Right renal cortex interstitium (tissue), 3 donors: ENCODE measurements at regions not wholly inside any gene's neighbourhood (a gene's known extent, or its start where the extent isn't known, plus 50 kb on each side); places are given as distances from the start of the nearest gene placed in this dataset.
"Not testable (repeated sequence)": the region's sequence is repeated elsewhere in the genome, so short reads cannot be mapped to it uniquely, and the experiment has no call there.

Experiments
- DNase-seq, 3 donors: peaks; one replicate each; pipeline ENCODE4 v3.0.0-alpha.2; 2013; ENCODE audit warnings: low read depth in 3 of 3, low spot score in 2 of 3

DNA sequence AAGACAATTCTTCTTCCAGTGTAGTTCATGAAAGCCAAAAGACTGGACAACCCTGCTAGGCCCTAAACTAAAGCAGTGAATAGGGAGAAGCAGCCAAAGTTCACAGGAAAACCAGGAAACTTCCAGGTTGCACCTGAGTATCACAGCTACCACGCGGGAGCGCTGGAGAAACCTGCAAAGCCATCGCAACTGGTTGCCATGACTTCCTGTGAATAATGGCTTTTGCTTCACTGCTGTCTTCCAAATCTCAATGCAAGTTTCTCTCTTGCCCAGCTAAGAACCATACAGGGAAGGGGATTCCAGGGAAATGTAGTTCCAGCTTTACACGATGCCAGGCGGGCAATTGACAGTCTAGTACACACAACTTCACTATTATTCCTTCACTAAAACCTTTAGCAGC lies 114.1 kb downstream of the GXYLT1 start:
- no peak for DNase-seq

DNA sequence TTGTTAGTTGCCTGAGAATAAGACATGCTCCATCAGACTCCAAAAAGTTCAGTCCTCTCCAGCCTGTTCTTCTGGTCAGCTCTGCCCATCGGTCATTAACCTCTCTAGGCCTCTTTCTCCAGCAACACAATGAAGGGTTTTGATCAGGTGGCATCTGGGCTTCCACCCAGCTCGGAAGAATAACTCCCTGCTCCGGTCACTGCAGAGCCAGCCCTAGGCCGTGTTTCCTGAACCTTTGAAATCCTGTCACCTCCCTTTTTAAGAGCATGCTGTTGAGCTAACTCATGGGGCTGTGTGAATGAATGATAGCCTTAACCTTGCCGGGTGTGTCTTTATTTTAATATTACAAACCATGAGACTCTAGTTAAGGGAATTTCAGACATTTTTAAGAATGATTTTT lies 117.1 kb downstream of the GXYLT1 start:
- DNase-seq = no peak

DNA sequence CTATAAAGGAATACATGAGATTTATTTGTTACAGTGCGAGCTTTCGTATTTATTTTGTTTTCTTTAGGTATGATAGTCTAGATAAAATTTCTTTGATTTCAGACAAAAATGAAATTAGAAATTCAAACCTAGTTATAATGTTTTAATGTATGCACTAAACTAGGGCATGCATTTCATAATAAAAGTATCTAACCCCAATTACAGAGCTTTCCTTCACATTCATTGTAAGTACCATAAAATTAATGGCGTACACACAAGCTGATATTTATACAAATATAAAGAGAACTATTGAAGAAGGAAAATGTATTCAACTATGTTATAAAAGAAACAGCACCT lies 120.2 kb downstream of the GXYLT1 start:
- DNase-seq = no peak

DNA sequence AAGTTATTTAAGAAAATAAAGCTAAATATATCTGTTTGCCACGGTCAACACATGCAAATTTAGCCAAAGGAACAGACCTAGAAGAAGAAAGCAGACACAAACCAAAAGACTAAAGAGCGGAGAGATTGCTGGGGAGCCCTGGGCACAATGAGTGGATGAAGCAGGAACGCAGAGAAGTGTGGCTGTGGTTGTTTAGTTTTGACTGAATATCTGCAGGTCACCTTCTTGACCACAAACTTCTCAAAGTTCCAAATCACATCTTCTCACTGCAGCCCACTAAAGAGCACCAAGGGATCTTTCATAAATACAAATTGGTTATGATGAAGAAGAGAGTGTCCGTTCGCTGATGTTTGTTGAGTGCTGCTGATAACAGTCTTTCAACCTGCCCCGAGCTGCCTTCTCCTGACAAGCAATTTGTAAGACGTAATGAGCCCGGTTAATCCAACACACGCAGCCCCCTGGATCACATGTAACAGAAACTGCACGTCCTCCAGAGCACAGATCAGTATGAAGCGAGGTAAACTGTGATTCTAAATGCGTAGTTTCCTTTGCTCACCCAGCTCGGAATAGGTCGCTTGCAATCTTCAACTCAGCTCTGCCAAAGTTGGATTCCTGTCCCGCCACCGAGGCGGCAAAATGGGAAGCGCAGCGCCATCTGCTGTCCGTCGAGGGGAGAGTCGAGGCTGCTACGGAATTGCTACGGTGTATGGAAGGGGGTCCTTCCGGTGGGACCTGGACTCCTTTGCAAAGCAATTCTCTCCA lies 120.8 kb downstream of the GXYLT1 start:
- peak; percentile 50 to 69 (median 65) for DNase-seq

DNA sequence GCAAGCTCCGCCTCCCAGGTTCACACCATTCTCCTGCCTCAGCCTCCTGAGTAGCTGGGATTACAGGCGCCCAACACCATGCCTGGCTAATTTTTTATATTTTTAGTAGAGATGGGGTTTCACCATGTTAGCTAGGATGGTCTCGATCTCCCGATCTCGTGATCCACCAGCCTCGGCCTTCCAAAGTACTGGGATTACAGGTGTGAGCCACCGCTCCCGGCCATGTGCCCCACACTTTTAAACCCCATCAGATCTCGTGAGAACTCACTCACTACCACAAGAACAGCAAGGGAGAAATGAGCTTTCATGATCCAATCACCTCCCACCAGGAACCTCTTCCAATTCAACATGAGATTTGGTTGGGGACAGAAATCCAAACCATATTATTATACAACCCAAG lies 122.7 kb downstream of the GXYLT1 start:
- not testable (repeated sequence) for DNase-seq

DNA sequence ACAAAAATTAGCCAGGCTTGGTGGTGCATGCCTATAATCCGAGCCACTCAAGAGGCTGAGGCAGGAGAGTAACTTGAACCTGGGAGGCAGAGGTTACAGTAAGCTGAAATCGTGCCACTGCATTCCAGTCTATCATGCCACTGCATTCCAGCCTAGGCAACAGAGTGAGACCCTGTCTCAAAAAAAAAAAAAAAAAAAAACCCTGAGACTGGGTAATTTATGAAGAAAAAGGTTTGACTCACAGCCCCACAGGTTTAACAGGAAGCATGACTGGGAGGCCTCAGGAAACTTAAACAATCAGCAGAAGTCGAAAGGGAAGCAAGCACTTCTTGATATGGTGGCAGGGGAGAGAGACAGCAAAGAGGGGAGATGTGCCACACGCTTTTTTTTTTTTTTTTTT lies 123.2 kb downstream of the GXYLT1 start:
- DNase-seq = no peak

DNA sequence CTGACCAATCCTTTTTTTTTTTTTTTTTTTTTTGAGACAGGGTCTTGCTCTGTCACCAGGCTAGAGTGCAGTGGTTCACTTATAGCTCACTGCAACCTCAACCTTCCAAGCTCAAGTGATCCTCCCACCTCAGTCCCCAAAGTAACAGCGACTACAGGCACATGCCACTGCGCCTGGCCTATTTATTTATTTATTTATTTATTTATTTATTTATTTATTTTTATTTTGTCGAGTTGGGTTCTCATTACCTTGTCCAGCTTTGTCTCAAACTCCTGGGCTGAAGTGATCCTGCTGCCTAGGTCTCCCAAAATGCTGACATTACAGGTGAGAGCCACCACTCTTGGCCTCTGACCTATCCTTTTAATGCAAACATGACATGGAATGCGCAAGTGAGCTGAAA lies 124.4 kb downstream of the GXYLT1 start:
- no peak for DNase-seq

DNA sequence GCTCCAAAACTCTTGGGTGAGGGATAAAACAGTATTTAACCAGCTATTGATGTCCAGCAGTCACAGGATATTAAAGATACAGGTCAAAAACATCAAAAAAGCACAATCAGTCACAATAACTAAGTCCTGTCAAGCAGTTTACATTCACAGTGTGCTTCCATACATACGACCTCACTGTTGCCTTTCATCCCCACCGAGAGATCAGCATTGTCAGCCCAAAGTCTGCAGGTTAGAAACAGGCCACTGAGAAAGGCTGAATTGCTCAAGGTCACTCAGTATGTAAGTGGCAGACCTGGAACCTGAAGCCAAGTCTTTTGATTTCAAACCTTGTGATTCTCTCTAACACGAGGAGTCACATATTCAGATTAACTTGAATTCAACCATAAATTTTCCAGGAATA lies 124.9 kb downstream of the GXYLT1 start:
- no peak for DNase-seq

DNA sequence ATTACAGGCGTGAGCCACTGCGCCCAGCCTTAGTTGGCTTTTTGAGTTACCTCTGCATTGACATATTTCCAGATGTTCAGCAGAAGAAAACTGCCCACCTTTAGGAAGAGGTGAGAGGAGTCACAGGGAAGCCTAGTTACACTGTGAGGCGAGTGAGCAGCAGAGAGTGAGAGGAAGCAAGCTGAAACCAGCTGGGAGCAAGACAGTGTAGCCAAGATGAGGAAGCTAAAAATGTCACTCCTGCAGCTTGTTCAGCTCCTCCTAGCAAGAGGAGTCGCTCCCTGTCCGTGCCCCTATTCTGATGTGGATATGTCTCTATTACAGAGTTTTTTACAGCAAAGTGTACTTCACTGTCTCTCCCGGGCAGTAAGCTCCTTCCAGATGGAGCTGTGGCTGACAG lies 127.6 kb downstream of the GXYLT1 start:
- no peak for DNase-seq

DNA sequence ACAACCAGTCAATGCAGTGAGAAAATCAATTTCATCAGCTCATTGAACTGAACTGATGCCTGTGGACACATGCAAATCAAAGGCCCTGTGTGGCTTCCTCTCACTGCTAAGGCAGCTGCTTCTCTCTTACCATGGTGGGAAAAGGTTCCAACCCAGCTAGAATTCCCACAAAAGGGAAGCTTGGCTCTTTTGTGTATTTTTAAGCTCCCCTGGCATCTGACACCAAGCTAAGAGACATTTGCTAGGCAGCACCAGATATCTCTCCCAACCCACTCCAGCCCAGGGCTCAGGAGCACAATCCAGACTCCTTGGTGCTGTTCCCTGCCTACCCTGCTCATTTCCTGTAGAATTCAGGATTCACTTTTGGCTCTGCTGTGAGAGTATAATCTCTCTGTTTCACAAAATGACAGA lies 129.6 kb downstream of the GXYLT1 start:
- DNase-seq = no peak

DNA sequence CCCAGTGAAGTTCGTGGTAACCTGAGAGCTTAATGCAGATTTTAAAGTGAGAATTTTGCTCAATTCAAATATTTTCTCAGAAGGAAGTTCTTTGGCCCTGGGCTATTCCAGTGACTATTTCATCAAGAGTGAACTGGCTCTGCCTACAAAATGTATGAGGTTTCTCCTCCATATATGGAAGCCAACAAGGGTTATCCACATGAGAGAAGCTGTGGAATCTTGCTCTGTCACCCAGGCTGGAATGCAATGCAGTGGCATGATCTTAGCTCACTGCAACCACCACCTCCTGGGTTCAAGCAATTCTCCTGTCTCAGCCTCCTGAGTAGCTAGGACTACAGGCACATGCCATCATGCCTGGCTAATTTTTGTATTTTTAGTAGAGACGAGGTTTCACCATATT lies 132.2 kb downstream of the GXYLT1 start:
- DNase-seq = not testable (repeated sequence)

DNA sequence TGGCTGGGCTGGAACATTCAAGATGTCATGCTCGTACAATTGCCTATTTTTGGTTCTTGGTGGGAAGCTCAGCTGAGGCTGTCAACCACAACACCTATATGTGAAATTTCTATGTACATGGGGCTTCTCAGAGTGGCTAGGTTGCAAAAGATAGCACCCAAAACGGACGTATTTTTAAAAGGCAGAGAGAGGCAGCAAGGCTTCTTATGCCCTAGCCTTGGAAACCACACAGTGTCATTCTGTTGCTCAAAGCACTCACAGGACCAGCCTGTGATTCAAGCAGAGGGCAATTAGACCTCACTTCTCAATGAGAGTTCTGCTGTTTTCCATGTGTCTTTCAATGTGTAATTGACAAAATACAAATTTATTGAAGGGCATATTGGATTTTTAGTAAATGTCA lies 134.0 kb downstream of the GXYLT1 start:
- DNase-seq = no peak

DNA sequence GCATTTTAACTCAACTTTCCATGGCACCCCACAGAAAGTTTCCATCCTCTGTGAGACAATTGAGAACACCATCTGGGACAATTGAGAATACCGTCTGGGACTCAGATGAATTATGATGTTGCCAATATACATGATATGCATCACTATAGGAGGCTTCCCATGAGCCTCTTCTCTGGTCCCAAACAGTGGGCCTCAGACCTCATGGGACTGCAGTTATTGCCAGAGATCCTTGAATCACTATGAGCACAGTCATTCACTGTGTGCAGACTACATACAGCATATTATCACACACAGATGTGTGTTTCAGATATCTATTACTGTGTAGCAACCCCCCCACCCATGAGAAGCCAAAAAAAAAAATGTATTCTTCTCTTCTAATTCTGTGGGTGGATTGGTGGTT lies 134.4 kb downstream of the GXYLT1 start:
- DNase-seq = no peak

DNA sequence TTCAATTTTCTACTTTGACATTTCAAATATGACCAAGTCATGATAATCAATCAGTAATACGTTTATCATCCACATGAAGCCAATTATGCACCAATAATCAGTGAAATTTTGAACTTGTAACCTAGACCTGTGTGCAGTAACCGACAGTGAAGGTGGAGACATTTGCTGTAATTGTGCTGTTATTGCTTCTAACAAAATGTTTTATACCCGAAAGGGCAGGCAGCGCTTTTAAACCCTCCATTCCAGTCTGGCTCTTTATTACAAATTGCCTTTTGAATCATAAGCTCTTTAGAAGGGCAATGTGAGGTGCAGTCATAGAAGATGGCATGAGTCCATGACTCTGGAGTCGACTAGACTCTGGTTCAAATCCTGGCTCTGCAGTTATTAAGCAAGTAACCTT lies 135.7 kb downstream of the GXYLT1 start:
- no peak for DNase-seq

DNA sequence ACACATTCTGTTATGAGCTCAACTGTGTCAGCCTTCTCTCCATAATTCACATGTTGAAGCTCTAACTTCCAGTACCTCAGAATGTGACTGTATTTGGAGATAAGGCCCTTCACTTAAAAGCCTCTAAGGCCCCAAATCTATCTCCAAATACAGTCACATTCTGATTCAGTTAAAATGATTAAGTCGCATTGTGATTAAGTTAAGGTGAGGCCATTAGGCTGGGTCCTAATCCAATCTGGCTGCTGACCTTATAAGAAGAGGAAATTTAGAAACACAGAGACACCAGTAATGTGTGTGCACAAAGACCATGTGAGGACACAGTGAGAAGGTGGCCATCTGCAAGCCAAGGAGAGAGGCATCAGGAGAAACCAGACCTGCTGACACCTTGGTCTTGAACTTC lies 141.6 kb downstream of the GXYLT1 start:
- DNase-seq = no peak

DNA sequence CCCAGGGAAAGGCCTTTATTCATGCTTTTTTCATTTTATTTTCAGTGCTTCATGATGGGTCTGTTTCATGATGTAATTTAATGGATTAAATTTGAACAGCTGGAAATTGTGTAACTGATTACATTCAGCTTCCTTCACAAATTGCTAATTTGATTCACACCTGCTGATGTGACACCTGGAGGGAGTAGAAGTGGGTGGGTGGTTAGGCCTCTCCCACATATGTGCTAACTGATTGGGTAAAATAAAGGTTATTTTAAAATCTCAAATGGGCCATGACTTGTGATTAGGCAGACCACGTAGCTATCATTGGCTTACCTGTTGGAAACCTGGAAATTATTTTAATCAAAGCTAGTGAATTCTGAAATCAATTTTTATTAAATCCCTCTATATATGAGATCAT lies 142.1 kb downstream of the GXYLT1 start:
- no peak for DNase-seq

DNA sequence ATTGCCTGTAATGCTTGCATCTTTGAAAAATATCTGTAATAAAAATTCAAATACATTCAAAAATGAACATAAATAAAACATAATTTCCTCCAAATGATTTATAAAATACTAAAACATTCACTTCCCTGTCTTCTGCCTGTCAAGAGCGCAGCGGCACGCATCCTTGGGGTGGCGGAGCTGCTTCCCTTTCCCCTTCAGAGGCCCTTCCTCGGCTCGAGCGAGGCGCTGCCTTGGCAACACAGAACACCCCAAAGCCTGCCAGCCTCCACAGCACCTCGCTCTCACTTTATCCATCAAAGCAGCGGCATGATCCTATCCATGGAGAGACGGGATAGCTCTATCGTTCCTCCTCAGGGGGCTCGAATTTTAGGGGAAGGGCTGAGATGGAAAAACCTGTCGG lies 146.2 kb downstream of the GXYLT1 start:
- no peak for DNase-seq

DNA sequence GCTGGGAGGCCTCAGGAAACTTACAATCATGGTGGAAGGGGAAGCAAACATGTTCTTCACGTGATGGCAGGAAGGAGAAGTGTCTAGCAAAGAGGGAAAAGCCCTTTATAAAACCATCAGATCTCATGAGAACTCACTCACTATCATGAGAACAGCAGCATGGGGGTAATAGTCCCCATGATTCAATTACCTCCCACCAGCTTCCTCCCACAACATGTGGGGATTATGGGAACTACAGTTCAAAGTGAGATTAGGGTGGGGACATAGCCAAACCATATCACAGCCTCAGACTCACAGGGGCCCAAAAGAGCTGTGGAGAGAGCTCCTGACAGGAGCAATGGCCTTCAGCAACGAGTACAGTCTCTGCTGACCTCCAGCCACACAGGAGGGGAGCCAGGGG lies 151.4 kb downstream of the GXYLT1 start:
- DNase-seq = no peak

DNA sequence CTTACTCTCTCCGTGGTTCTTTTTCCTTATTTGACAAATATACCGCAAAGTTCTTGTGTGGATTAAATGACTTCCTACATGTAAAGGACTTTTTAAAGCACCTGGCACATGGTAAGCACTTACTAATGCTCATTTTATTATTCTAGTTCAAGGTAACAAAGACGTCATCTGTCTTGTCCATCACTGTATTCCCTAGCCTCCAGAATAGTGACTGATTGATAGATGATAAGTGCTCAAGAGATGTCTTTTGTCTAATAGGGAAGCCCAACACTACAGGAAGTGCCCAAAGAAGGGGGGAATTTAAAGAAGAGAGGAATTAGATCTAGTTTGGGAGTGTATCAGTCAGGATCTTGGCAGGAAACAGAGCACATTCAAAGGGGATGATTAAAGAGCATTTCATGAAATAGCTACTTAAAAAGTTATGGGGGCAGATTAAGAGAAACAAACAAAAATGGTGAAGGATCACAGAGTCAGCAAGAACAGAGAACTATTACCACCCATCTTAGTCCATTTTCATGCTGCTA lies 151.9 kb downstream of the GXYLT1 start:
- DNase-seq = no peak

DNA sequence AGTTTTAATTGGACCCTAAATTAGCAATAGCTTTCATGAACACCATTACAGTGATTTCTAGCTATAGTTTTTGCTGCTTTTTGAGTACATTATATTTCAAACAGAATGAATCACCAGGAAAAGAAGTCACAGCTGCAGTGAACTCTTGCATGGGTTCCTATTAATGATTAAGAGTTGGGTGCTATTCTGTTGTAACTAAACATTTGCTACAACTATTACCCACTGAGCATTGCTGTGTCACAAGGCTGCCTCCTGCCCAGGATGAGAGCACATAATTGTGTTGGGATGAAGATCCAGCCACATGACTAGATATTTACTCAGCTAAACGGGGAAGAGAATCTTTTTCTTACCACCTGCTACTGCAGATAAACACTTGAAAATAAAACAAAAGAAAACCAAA lies 152.7 kb downstream of the GXYLT1 start:
- DNase-seq = no peak

DNA sequence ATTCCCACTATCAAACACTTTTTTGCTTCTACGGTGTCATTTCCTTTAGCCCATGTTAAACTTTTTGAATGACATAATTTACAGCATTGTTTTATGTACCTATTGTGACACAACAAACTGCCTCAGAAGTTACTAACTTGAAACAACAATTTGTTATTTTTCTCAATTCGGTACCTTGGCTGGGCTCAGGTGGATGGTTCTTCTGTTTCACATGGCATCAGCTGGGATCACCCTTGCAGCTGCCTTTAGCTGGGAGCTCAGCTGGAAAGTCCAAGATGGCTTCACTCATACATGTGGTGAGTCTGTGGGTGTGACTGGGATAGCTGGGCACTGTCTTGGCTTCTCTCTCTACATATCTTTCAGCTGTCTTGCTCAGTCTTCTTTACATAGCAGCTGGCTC lies 156.0 kb downstream of the GXYLT1 start:
- DNase-seq = no peak

DNA sequence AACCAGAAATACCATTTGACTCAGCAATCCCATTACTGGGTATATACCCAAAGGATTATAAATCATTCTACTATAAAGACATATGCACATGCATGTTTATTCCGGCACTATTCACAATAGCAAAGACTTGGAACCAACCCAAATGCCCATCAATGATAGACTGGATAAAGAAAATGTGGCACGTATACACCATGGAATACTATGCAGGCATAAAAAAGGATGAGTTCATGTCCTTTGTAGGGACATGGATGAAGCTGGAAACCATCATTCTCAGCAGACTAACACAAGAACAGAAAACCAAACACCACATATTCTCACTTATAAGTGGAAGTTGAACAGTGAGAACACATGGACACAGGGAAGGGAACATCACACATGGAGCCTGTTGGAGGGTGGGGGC lies 158.2 kb downstream of the GXYLT1 start:
- DNase-seq = not testable (repeated sequence)

DNA sequence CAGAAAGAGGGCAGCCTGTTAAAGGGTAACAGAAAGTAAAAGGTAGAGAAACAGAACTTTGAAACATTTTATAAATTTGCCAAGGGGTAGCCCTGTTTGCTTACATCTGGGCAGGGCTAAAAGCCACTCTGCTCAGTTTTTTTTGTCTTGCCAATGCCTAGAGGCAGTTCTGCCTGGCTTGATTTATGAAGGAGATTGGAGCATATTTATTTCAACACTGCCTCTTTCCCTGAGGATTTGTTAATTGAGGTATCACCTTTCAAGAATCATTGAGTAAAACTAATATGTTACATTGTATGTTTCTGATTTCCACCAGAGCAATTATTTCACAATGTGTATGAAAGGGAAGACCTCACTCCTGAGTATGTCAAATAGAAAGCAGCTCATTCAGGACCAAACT lies 160.8 kb downstream of the GXYLT1 start:
- DNase-seq = no peak
